Stomach (tissue), 8 donors: ENCODE measurements at regions not wholly inside any gene's neighbourhood (a gene's known extent, or its start where the extent isn't known, plus 50 kb on each side); places are given as distances from the start of the nearest gene placed in this dataset.
A peak's percentile ranks its signal among the peaks of the same experiment; 100 is the strongest.

Experiments used
- DNase-seq, 2 donors: peaks; one replicate each; pipeline versions ENCODE4 v3.0.0 to v3.0.0-alpha.2; 2013 to 2019
- H3K27ac ChIP-seq, 5 donors: fragments of 200-600 bp in 4 of 5; sonication (generic) in 4 of 5; one replicate each; pipeline ENCODE4 v1.5.1; 2013 to 2019; ENCODE audit warnings: mild to moderate bottlenecking in 1 of 5, moderate library complexity in 1 of 5
- H3K27me3 ChIP-seq, 3 donors: fragments of 200-600 bp; sonication (generic); one replicate each; pipeline ENCODE4 v1.5.1; 2017 to 2019; ENCODE audit warnings: mixed run types in 1 of 3
- H3K36me3 ChIP-seq, 4 donors: fragments of 200-600 bp; sonication (generic); 1 replicate in 3 of 4; 2 replicates in 1 of 4; pipeline ENCODE4 v1.5.1; 2016 to 2019
- H3K4me1 ChIP-seq, 4 donors: fragments of 200-600 bp; sonication (generic); one replicate each; pipeline ENCODE4 v1.5.1; 2016 to 2019
- H3K4me3 ChIP-seq, 4 donors: fragments of 200-600 bp; sonication (generic) in 3 of 4; one replicate each; pipeline ENCODE4 v1.5.1; 2016 to 2019; ENCODE audit warnings: mild to moderate bottlenecking in 1 of 4
- H3K9me3 ChIP-seq, 4 donors: fragments of 200-600 bp; sonication (generic); one replicate each; pipeline ENCODE4 v1.5.1; 2016 to 2019
- EP300 ChIP-seq: sonication (generic); formaldehyde crosslinking; IDR thresholded peaks from one replicate; pipeline ENCODE4 v1.6.1; 2017; ENCODE audit warnings: antibody characterized with exemption
- POLR2A ChIP-seq, 4 donors: fragments of 450-650 bp; IDR thresholded peaks; one replicate each; pipeline ENCODE4 v1.6.1; 2016; ENCODE audit warnings: antibody characterized with exemption in 4 of 4, control low read depth in 2 of 4, mild to moderate bottlenecking in 1 of 4, moderate library complexity in 1 of 4
- POLR2AphosphoS5 ChIP-seq, 3 donors: sonication (generic); formaldehyde crosslinking; IDR thresholded peaks; one replicate each; pipeline ENCODE4 v1.6.1; 2016; ENCODE audit warnings: antibody characterized with exemption in 3 of 3
- WGBS, 5 donors: extraction: QIAGEN DNeasy Blood & Tissue Kit in 3 of 5; methylation state at CpG; one replicate each; pipeline versions ENCODE4 v1.1.5 to v1.1.7; 2013 to 2018; 5-methylcytosine and 5-hydroxymethylcytosine counted together
- intact Hi-C: fragments of 100-400 bp; cut with DNase I; formaldehyde crosslinking; loops from one replicate; pipeline ENCODE4 v1.15.1; 2023; ENCODE audit warnings: low total_unique reads
- TF ChIP-seq, protein P1 (sequence below), 7 experiments: fragments of 450-650 bp in 4 of 7; fragments of 200-600 bp in 3 of 7; sonication (generic) in 3 of 7; IDR thresholded peaks; one replicate each; pipeline ENCODE4 v1.5.1; 2016 to 2019; ENCODE audit warnings: antibody characterized with exemption in 7 of 7, control low read depth in 2 of 7, mild to moderate bottlenecking in 1 of 7
- donor health status: healthy with polysubstance abuse.
- donor health status: Bipolar disorder and iron deficiency.
- donor health status: healthy.

DNA sequence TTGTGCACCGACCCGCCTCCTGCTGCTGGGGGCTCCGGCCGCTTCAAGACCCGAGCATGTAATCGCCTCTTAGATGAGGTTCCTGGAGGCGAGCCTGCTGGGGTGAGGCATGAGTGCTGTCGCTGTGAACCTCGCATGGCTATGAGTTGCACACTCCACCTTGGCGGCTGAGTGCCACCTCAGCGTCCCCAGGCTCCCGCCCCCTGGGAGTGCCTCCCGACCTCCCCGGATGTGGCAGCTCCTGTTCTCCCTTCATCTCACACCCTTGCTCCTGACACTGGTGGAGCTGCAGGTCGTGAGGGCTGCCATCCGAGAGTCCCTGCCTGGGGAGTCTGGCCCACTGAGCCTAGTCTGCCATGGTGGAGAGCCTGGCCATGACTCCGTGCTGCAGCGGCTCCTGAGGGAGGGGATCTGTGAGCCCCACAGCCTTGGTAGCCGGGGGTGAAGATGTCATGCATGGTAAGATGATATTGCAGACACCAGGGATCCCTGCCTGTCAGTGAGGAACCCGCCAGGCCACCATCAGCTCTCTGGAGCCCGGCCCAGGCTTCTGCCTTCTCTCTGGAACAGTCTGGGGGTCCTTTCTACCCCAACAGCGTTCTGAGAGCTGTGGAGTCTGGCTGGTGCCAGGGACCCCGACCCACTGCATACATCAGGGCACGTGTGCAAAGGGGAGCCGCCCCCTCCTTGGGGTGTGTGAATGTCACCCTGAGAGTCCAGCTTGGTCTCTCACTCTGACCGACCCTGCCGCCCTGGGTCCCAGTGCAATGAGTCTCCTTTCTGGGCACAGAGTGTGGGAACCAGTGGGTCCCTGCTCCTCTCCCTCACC lies 61.6 kb upstream of the HS6ST1 start:
- Histone ChIP-seq H3K4me3 (no peak overlapping the region), H3K27ac (peak overlapping the region in 1 of 5 donors; percentile 32), H3K27me3 (no peaks in the 10 kb centered on the region), H3K9me3 (no peaks in the 10 kb centered on the region), H3K4me1 (peaks cover 15 to 59% (median 42%) of the 10 kb centered on the region in 4 donors), H3K36me3 (no peaks in the 10 kb centered on the region)
- TF ChIP-seq EP300 (no peak), POLR2AphosphoS5 (IDR thresholded peaks at IDR 0.05) (no peak), POLR2A (IDR thresholded peaks at IDR 0.05) (no peak)
- TF ChIP-seq, protein P1, sequence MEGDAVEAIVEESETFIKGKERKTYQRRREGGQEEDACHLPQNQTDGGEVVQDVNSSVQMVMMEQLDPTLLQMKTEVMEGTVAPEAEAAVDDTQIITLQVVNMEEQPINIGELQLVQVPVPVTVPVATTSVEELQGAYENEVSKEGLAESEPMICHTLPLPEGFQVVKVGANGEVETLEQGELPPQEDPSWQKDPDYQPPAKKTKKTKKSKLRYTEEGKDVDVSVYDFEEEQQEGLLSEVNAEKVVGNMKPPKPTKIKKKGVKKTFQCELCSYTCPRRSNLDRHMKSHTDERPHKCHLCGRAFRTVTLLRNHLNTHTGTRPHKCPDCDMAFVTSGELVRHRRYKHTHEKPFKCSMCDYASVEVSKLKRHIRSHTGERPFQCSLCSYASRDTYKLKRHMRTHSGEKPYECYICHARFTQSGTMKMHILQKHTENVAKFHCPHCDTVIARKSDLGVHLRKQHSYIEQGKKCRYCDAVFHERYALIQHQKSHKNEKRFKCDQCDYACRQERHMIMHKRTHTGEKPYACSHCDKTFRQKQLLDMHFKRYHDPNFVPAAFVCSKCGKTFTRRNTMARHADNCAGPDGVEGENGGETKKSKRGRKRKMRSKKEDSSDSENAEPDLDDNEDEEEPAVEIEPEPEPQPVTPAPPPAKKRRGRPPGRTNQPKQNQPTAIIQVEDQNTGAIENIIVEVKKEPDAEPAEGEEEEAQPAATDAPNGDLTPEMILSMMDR (IDR thresholded peaks at IDR 0.05): no peak
- intact Hi-C loops: no loop called here
- peak in 1 of 2 donors; percentile 20 for DNase-seq
- 86 to 91% (median 88%) methylated on average over 18 to 27 of the region's 27 CpGs for WGBS, 5 donors

- intact Hi-C loops: no loop called here
- 62 to 76% (median 69%) methylated on average over 15 to 18 of the region's 18 CpGs for WGBS, 5 donors
- no peak for TF ChIP-seq POLR2AphosphoS5 (IDR thresholded peaks at IDR 0.05)
- TF ChIP-seq, protein P1 (IDR thresholded peaks at IDR 0.05): no peak
- no peak for TF ChIP-seq EP300
- no peak for TF ChIP-seq POLR2A (IDR thresholded peaks at IDR 0.05)
These were observed 62.6 kb upstream of the HS6ST1 start for GRCh38 chr2:128380961-128381938.

DNA sequence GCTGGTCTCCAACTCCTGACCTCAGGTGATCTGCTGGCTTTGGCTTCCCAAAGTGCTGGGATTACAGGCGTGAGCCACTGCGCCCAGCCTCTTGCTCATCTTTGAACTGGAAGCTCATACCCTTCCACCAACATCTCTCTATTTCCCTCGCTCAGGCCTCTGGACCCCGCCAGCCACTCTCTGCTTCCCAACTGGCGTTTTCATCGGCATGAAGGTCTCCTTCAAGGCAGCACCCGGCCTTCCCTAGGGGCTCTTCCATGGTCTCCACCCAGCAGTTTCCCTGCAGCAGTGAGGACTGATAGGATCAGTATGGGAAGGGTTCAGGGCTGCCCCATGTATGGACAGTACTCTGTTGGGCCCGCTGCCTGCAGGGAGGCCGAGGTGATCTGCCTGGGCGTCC lies 65.8 kb upstream of the HS6ST1 start:
- DNase-seq: peak in 1 of 2 donors; percentile 18
- intact Hi-C loops: no loop called here
- TF ChIP-seq EP300: no peak
- TF ChIP-seq, protein P1 (IDR thresholded peaks at IDR 0.05): no peak
- TF ChIP-seq POLR2AphosphoS5 (IDR thresholded peaks at IDR 0.05): no peak
- no peak for TF ChIP-seq POLR2A (IDR thresholded peaks at IDR 0.05)
- no peak overlapping the region for H3K4me3 ChIP-seq
- H3K9me3 ChIP-seq: no peaks in the 10 kb centered on the region
- H3K4me1 ChIP-seq: peaks cover 3 to 26% (median 16%) of the 10 kb centered on the region in 4 donors
- H3K36me3 ChIP-seq: no peaks in the 10 kb centered on the region
- no peak overlapping the region for H3K27ac ChIP-seq
- WGBS, 5 donors: 94 to 98% (median 96%) methylated on average over 10 of the region's 10 CpGs
- H3K27me3 ChIP-seq: no peaks in the 10 kb centered on the region

More at GRCh38 chr2:128380961-128381938, 62.6 kb upstream of the HS6ST1 start:
- no peak overlapping the region for H3K4me3 ChIP-seq
- DNase-seq: peak; percentile 21 to 52
- H3K9me3 ChIP-seq: no peaks in the 10 kb centered on the region
- peaks cover 15 to 51% (median 34%) of the 10 kb centered on the region in 4 donors for H3K4me1 ChIP-seq
- H3K36me3 ChIP-seq: no peaks in the 10 kb centered on the region
- no peaks in the 10 kb centered on the region for H3K27me3 ChIP-seq
- H3K27ac ChIP-seq: no peak overlapping the region

DNA sequence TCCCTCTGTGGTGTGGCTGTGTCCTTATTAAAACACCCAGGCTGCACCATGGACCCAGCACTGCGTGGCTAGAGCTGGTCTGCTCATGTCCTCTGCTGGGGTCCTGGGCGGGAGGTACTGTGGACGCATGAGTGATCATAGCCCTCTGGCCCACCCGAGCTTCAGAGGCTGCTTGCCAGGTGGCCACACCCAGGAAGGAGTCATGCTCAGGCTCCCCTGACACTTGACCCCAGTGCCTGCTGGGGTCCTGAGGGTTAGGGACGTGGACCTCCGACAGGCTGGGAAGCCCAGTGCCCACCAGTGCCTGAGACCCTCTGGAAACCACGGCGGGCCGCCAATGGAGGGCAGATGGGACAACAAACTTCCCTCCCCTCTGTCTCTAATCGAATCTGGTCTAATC lies 66.3 kb upstream of the HS6ST1 start:
- 74 to 89% (median 82%) methylated on average over 5 to 10 of the region's 10 CpGs for WGBS, 5 donors
- Histone ChIP-seq H3K4me1 (peaks cover 0 to 21% (median 11%) of the 10 kb centered on the region in 4 donors), H3K4me3 (no peak overlapping the region), H3K27ac (no peak overlapping the region), H3K36me3 (no peaks in the 10 kb centered on the region), H3K27me3 (no peaks in the 10 kb centered on the region), H3K9me3 (no peaks in the 10 kb centered on the region)
- intact Hi-C loops: no loop called here
- peak; percentile 2 to 23 for DNase-seq
- TF ChIP-seq, protein P1 (IDR thresholded peaks at IDR 0.05): no peak
- TF ChIP-seq EP300: no peak
- TF ChIP-seq POLR2A (IDR thresholded peaks at IDR 0.05): no peak
- no peak for TF ChIP-seq POLR2AphosphoS5 (IDR thresholded peaks at IDR 0.05)
